Esophagus squamous epithelium (tissue), 5 donors: ENCODE measurements at regions not wholly inside any gene's neighbourhood (a gene's known extent, or its start where the extent isn't known, plus 50 kb on each side); places are given as distances from the start of the nearest gene placed in this dataset.

Experiments
- DNase-seq: peaks from one replicate; lab custom pipeline; 2025; lab: John Stamatoyannopoulos, UW
- H3K27ac ChIP-seq, 4 donors: fragments of 200-600 bp; sonication (generic); one replicate each; pipeline ENCODE4 v1.5.1; 2016 to 2019; ENCODE audit warnings: mild to moderate bottlenecking in 1 of 4
- H3K27me3 ChIP-seq, 4 donors: fragments of 200-600 bp; sonication (generic); 1 replicate in 3 of 4; 2 replicates in 1 of 4; pipeline versions ENCODE4 v1.5.1 to v1.6.0; 2017 to 2021; ENCODE audit warnings: antibody characterized with exemption in 1 of 4
- H3K36me3 ChIP-seq, 3 donors: fragments of 200-600 bp; sonication (generic); one replicate each; pipeline ENCODE4 v1.5.1; 2016 to 2019
- H3K4me1 ChIP-seq, 3 donors: fragments of 200-600 bp; sonication (generic); one replicate each; pipeline ENCODE4 v1.5.1; 2017 to 2019
- H3K4me3 ChIP-seq, 4 donors: fragments of 200-600 bp; sonication (generic); 1 replicate in 3 of 4; 2 replicates in 1 of 4; pipeline ENCODE4 v1.5.1; 2016 to 2019; ENCODE audit warnings: mild to moderate bottlenecking in 2 of 4, moderate library complexity in 1 of 4
- H3K9me3 ChIP-seq, 3 donors: fragments of 200-600 bp; sonication (generic); one replicate each; pipeline ENCODE4 v1.5.1; 2016 to 2019
- CTCF ChIP-seq, 6 experiments: fragments of 450-650 bp in 4 of 6; fragments of 200-600 bp in 2 of 6; sonication (generic) in 2 of 6; IDR thresholded peaks; one replicate each; pipeline ENCODE4 v1.5.1; 2016 to 2019; ENCODE audit warnings: antibody characterized with exemption in 6 of 6, mild to moderate bottlenecking in 4 of 6, moderate library complexity in 4 of 6
- POLR2A ChIP-seq, 4 donors: fragments of 450-650 bp; IDR thresholded peaks; one replicate each; pipeline ENCODE4 v1.6.1; 2017; ENCODE audit warnings: antibody characterized with exemption in 4 of 4, mild to moderate bottlenecking in 4 of 4, moderate library complexity in 3 of 4
- WGBS, 2 donors: methylation state at CpG; one replicate each; pipeline ENCODE4 v1.1.5; 2018; 5-methylcytosine and 5-hydroxymethylcytosine counted together
- intact Hi-C: fragments of 100-400 bp; cut with DNase I; formaldehyde crosslinking; loops from one replicate; pipeline ENCODE4 v1.15.0; 2022
- donor health status: DM: yes; HTN: yes; CAD: no.

GRCh38 chr11:130526846-130527245 lies 78.4 kb downstream of the ADAMTS15 start:
- DNase-seq: no peak
- no peak for TF ChIP-seq CTCF (IDR thresholded peaks at IDR 0.05)
- no peak for TF ChIP-seq POLR2A (IDR thresholded peaks at IDR 0.05)
- Histone ChIP-seq H3K27ac (no peak overlapping the region), H3K36me3 (no peaks in the 10 kb centered on the region), H3K27me3 (no peaks in the 10 kb centered on the region), H3K4me1 (peaks cover 0 to 17% (median 10%) of the 10 kb centered on the region in 3 donors), H3K9me3 (no peaks in the 10 kb centered on the region), H3K4me3 (no peak overlapping the region)
- 85 to 97% methylated on average over 2 to 3 of the region's 3 CpGs for WGBS, 2 donors
- intact Hi-C loops: no loop called here

- H3K4me3 ChIP-seq: no peak overlapping the region
- DNase-seq: no peak
- no peaks in the 10 kb centered on the region for H3K27me3 ChIP-seq
- no peaks in the 10 kb centered on the region for H3K36me3 ChIP-seq
- TF ChIP-seq POLR2A (IDR thresholded peaks at IDR 0.05) (no peak), CTCF (IDR thresholded peaks at IDR 0.05) (no peak)
- H3K9me3 ChIP-seq: no peaks in the 10 kb centered on the region
- WGBS, 2 donors: 55 to 100% methylated on average over 3 to 5 of the region's 5 CpGs
- H3K27ac ChIP-seq: no peak overlapping the region
- H3K4me1 ChIP-seq: peaks cover 0 to 8% (median 3%) of the 10 kb centered on the region in 3 donors
- intact Hi-C loops: no loop called here
These were observed 79.3 kb downstream of the ADAMTS15 start for GRCh38 chr11:130527636-130528297.

- WGBS, 2 donors: 56 to 71% methylated on average over 15 of the region's 16 CpGs
- no peaks in the 10 kb centered on the region for H3K9me3 ChIP-seq
- H3K27ac ChIP-seq: no peak overlapping the region
- intact Hi-C loops: no loop called here
- H3K27me3 ChIP-seq: no peaks in the 10 kb centered on the region
- no peaks in the 10 kb centered on the region for H3K36me3 ChIP-seq
- no peak for DNase-seq
- no peak overlapping the region for H3K4me3 ChIP-seq
- no peaks in the 10 kb centered on the region for H3K4me1 ChIP-seq
- TF ChIP-seq POLR2A (IDR thresholded peaks at IDR 0.05): no peak
- no peak for TF ChIP-seq CTCF (IDR thresholded peaks at IDR 0.05)
These were observed 80.1 kb downstream of the ADAMTS15 start for GRCh38 chr11:130528298-130529261.

GRCh38 chr11:130529366-130529765 lies 80.9 kb downstream of the ADAMTS15 start:
- peaks cover 0 to 5% (median 0%) of the 10 kb centered on the region in 4 donors for H3K27me3 ChIP-seq
- no peak for DNase-seq
- H3K9me3 ChIP-seq: no peaks in the 10 kb centered on the region
- no peak for TF ChIP-seq CTCF (IDR thresholded peaks at IDR 0.05)
- no peak for TF ChIP-seq POLR2A (IDR thresholded peaks at IDR 0.05)
- intact Hi-C loops: no loop called here
- 91% methylated on average over 5 of the region's 5 CpGs for WGBS, 2 donors
- no peak overlapping the region for H3K4me3 ChIP-seq
- H3K27ac ChIP-seq: no peak overlapping the region
- H3K4me1 ChIP-seq: no peaks in the 10 kb centered on the region
- no peaks in the 10 kb centered on the region for H3K36me3 ChIP-seq

- no peak overlapping the region for H3K27ac ChIP-seq
- DNase-seq: no peak
- TF ChIP-seq POLR2A (IDR thresholded peaks at IDR 0.05) (no peak), CTCF (IDR thresholded peaks at IDR 0.05) (no peak)
- WGBS, 2 donors: 60 to 64% methylated on average over 2 of the region's 2 CpGs
- H3K4me3 ChIP-seq: no peak overlapping the region
- no peaks in the 10 kb centered on the region for H3K9me3 ChIP-seq
- H3K36me3 ChIP-seq: no peaks in the 10 kb centered on the region
- intact Hi-C loops: no loop called here
- no peaks in the 10 kb centered on the region for H3K4me1 ChIP-seq
- H3K27me3 ChIP-seq: peaks cover 0 to 5% (median 0%) of the 10 kb centered on the region in 4 donors
These were observed 82.6 kb downstream of the ADAMTS15 start for GRCh38 chr11:130531061-130531460.
